ENCODE measurements at regions not wholly inside any gene's neighbourhood (a gene's known extent, or its start where the extent isn't known, plus 50 kb on each side); places are given as distances from the start of the nearest gene placed in this dataset.
A peak's percentile ranks its signal among the peaks of the same experiment; 100 is the strongest.

- TF ChIP-seq CTCF (conservative IDR thresholded peaks at IDR 0.05; ENCODE audit: low read depth, low read length), result no peak
- H3K4me3 ChIP-seq (ENCODE audit: low read depth, low read length), result no peak overlapping the region
- no peak for DNase-seq (ENCODE audit: low read depth)
Observed at GRCh38 chr18:60976976-60977375, 356.3 kb upstream of the CDH20 start.

- DNase-seq (ENCODE audit: low read depth), result peak; percentile 89
- no peak for TF ChIP-seq CTCF (conservative IDR thresholded peaks at IDR 0.05; ENCODE audit: low read depth, low read length)
- H3K4me3 ChIP-seq (ENCODE audit: low read depth, low read length), result no peak overlapping the region
Observed at GRCh38 chr18:60978338-60978737, 354.9 kb upstream of the CDH20 start.

GRCh38 chr18:60980422-60981005, 352.7 kb upstream of the CDH20 start:
- DNase-seq (ENCODE audit: low read depth), result no peak
- no peak overlapping the region for H3K4me3 ChIP-seq (ENCODE audit: low read depth, low read length)
- no peak for TF ChIP-seq CTCF (conservative IDR thresholded peaks at IDR 0.05; ENCODE audit: low read depth, low read length)

GRCh38 chr18:60981682-60982328, 351.4 kb upstream of the CDH20 start:
- no peak for DNase-seq (ENCODE audit: low read depth)
- TF ChIP-seq CTCF (conservative IDR thresholded peaks at IDR 0.05; ENCODE audit: low read depth, low read length), result no peak
- no peak overlapping the region for H3K4me3 ChIP-seq (ENCODE audit: low read depth, low read length)

DNA sequence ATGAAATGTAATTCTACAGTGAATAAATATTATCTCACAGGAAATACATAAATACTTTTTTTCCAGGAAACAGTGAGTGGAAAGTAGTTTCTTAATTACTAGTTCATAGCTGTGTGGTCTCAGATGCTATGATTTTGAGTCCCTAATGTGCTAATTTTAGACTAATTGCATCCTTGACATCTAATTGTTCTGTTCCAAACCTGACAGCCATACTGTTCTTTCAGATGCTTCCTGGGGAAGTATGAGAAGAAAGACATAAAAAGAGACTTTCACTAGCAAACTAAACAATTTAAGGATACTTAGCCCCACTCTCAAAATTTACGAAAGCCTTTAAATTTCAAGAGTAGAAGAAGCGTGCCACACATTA, 350.9 kb upstream of the CDH20 start:
- no peak for DNase-seq (ENCODE audit: low read depth)
- no peak overlapping the region for H3K4me3 ChIP-seq (ENCODE audit: low read depth, low read length)
- no peak for TF ChIP-seq CTCF (conservative IDR thresholded peaks at IDR 0.05; ENCODE audit: low read depth, low read length)

- TF ChIP-seq CTCF (conservative IDR thresholded peaks at IDR 0.05; ENCODE audit: low read depth, low read length), result no peak
- DNase-seq (ENCODE audit: low read depth), result no peak
Observed at GRCh38 chr18:60982928-60983327, 350.3 kb upstream of the CDH20 start.

GRCh38 chr18:60984510-60984909, 348.7 kb upstream of the CDH20 start:
- TF ChIP-seq CTCF (conservative IDR thresholded peaks at IDR 0.05; ENCODE audit: low read depth, low read length), result no peak
- peak; percentile 95 for DNase-seq (ENCODE audit: low read depth)

More at GRCh38 chr18:60982928-60983327, 350.3 kb upstream of the CDH20 start:
- no peak overlapping the region for H3K4me3 ChIP-seq (ENCODE audit: low read depth, low read length)

More at GRCh38 chr18:60984510-60984909, 348.7 kb upstream of the CDH20 start:
- H3K4me3 ChIP-seq (ENCODE audit: low read depth, low read length), result no peak overlapping the region
